RKO (cell line): ENCODE measurements at regions not wholly inside any gene's neighbourhood (a gene's known extent, or its start where the extent isn't known, plus 50 kb on each side); places are given as distances from the start of the nearest gene placed in this dataset.

Experiments used
- DNase-seq: peaks from one replicate; pipeline ENCODE4 v3.0.0-alpha.2; 2016; ENCODE audit warnings: low spot score

- no peak for DNase-seq
Observed at GRCh38 chr13:72530471-72530870, 197.0 kb downstream of the MZT1 start.

DNA sequence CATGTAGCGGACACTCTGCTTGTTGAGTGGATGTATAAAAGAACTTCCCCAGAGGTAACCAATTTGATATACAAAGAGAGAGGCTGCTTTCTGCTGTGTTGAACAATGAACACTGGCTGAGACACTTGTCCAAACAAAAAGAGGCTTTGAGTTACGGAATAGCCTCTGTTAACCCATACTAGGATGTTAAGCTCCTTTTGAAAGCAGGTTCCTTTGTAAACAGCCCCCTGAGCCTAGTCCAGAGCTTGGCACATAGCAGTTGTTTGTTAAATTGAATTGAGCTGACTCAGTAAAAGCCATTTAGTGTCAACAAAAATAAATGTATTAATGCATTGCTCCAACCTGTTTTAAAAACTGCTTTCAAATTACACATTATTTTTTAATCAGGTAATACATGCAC lies 200.1 kb downstream of the MZT1 start:
- no peak for DNase-seq

- no peak for DNase-seq
Observed at GRCh38 chr13:72523593-72523992, 203.8 kb downstream of the MZT1 start.

DNA sequence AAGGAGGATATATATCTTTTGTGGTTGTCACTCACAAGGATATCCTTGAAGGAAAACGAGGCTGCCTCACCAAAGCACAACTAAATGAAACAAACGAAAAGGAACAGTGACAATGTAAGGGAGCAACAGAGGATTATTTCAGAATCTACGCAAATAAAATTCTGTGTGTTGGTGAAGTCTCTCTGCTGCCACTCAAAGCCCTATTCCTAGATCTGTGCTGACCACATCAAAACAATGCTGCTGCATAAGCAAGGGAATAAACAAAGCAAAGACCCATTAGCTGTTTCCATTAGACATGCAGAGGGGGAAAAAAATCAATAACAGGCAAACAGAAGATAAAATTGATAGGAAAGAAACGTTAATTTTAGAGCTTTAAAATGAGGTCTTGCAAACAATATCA lies 204.4 kb downstream of the MZT1 start:
- DNase-seq: no peak

- no peak for DNase-seq
Observed at GRCh38 chr13:72521940-72522661, 205.3 kb downstream of the MZT1 start.

- DNase-seq: no peak
Observed at GRCh38 chr13:72514146-72514545, 213.3 kb downstream of the MZT1 start.

DNA sequence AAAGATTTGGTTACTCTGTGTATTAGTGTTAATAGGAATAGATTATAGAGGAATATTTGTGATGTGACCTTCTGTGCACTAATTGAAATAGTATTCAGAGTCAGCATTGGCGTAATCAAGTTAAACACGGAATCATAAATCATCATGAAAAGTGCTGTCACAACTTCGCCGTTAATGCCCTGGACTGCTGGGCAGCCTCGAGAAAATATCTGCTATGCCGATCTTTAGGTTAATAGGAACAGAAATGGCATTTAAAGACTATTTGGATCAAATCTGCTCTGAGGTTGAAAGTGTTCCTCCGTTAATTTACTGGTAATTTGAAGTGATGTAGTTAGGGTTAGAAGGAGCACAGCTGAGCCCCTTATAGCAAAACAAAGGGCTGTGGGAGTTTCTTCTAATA lies 219.0 kb downstream of the MZT1 start:
- no peak for DNase-seq

GRCh38 chr13:72507416-72508199 lies 219.8 kb downstream of the MZT1 start:
- DNase-seq: no peak

GRCh38 chr13:72506706-72507105 lies 220.7 kb downstream of the MZT1 start:
- DNase-seq: no peak

GRCh38 chr13:72505376-72505775 lies 222.1 kb downstream of the MZT1 start:
- DNase-seq: no peak

DNA sequence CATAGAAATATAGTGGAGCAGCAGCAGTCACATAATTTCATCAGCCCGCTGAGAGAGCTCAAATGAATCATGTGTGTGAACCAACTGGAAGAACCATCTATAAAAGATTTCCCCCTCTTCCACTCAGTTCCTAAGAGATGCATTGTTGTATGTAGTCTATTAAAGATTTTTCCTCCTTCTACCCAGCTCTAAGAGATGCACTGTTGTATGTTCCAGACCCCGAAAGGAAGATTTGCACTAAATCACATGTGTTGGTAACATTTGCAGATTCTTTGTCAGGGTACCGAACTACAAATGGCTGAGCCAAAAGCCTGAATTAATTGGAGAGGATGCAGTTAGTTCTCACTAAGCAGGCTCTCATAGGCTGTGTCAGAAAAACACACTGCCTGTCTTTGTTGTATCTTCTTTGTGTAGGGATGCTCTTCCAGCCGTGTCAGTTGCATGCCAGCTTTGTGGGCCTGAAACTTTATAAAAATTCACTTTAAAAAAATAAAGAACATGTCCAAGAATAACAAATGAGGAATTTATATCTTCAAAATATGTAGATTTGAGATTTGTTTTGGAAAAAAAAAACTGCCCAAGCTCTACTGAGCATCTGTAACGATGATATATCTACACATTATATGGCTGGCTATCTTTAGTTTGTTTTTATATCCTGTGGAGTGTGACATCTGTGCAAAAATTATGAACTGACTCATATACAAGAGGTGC lies 223.1 kb downstream of the MZT1 start:
- no peak for DNase-seq

- DNase-seq: no peak
Observed at GRCh38 chr13:72500851-72501250, 226.6 kb downstream of the MZT1 start.

GRCh38 chr13:72495681-72496080 lies 231.7 kb downstream of the MZT1 start:
- DNase-seq: no peak

DNA sequence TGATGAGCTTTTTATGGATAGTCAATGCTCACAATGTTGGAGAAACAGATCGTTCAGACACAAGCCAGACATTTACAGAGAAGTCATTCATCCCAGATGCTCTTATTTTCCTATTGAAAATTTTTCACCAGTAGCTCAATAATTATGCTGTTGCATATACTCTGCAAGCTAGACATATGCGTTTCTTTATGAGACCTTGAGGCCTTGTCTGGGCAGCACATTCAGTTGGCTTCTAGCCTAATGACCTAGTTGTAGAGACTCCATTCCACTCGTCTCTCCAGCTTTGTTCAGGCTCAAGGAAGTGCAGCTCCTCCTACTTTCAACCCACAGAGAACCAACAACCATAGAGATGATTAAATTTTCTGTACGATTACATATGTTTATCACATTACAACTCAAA lies 237.7 kb downstream of the MZT1 start:
- DNase-seq: no peak

DNA sequence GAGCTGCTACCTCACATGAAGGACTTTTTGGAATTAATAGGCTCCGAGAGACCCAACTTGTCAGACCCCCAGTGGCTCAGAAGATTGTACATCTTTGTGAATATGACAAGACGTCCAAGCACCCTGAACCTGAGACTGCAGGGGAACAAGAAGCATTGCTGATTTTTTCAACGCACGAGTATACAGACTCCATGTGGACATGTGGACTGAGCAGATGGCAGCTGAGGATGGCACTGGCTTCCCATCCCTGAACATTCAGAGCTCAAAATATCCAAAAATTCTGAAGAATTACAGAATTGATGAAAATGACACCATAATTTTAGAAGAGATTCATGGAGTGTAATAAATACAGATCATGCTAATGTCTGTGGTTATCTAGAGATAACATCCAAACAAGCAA lies 254.1 kb downstream of the MZT1 start:
- DNase-seq: no peak

DNA sequence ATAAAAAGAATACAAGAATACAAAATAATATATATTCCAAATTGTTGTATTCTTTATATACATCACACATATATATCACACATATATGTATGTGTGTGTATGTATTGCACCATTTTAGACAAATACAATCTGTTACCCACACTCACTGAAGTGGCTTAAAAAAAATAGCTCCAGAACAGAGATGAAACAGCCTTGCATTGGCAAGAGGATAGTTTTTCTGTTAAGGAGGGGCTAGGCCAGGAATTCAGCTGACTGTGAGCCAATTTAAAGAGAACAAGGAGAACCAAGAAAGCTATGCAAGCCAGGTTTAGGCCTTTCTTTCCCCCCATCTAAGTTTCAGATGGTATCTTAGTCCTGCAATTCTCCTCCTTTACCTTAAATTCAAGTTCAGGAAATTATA lies 257.5 kb downstream of the MZT1 start:
- DNase-seq: no peak

GRCh38 chr13:72463561-72463960 lies 263.9 kb downstream of the MZT1 start:
- DNase-seq: no peak

GRCh38 chr13:72462726-72463125 lies 264.7 kb downstream of the MZT1 start:
- no peak for DNase-seq

DNA sequence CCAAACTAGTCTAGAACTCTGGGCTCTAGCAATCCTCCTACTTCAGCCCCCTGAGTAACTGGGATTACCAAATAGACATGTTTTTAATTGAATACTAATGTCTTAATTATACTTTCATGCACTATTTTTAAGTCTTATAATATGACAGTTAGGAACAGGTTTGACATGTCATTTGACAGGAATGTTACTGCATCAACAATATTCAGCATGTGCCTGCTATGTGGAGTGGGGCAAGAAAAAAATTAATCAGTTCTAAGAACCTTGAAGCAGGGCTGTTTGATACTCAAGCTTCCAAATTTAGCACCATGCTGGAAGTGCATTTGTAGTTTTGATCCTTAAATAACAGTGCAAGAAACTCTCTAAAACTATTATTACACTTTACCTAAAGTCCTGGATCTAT lies 265.3 kb downstream of the MZT1 start:
- no peak for DNase-seq

DNA sequence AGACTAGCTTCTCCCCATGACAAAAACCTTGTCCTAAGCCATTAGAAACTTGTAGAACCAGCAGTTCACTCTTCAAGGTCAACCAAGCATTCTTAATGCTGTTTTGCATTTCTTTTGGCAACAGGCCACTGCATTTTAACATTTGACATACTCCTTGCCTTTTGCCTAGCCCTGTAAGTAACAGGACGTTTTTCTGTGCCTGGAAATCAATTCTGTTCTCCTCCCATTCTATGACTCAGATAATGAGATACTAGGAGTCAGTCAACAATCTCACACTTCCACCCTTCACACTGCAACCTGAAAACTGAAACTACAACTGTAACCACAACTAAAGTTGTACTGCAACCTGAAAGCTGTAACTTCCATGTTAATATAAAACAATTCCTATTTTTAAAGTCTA lies 268.7 kb downstream of the MZT1 start:
- DNase-seq: no peak

DNA sequence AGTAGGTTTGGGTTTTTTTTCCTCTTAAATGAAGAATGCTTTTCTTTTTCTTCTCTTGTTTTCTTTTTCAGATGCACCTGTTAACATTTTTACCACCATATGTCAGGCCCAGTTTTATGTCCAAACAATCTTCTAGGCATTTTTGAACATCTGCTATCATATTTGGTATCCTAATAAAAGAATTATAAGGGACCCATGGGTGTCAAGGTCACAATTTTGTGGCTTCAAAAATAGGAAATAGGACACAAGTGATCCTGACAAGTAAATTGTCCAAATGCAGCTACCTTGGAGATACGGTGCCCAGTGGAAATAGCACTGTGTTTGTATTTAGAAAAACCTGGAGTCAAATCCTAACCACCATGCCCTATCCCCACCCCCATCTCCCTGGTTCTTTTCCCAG lies 270.3 kb downstream of the MZT1 start:
- no peak for DNase-seq

GRCh38 chr13:72456486-72456885 lies 270.9 kb downstream of the MZT1 start:
- no peak for DNase-seq

- DNase-seq: no peak
Observed at GRCh38 chr13:72453161-72453560, 274.3 kb downstream of the MZT1 start.
